SK-N-SH (cell line): ENCODE measurements at regions not wholly inside any gene's neighbourhood (a gene's known extent, or its start where the extent isn't known, plus 50 kb on each side); places are given as distances from the start of the nearest gene placed in this dataset.

Source experiments
- CTCF ChIA-PET: fragments of 300-600, 350-600 bp; formaldehyde crosslinking; extraction: SDS; loops from one replicate; lab custom pipeline; 2021; lab: Yijun Ruan, JAX
- POLR2A ChIA-PET: fragments of 350-600 bp; sonication (Branson Sonifier 250); formaldehyde crosslinking; extraction: SDS; loops from one replicate; lab custom pipeline; 2020; ENCODE audit warnings: antibody characterized with exemption, inconsistent platforms; lab: Yijun Ruan, JAX
- DNase-seq: peaks from one replicate; pipeline ENCODE4 v3.0.0; 2012
- H2AFZ ChIP-seq: fragments of 200-600 bp; sonication (generic); 2 replicates; pipeline ENCODE4 v1.8.1; 2016; ENCODE audit warnings: antibody characterized with exemption, mild to moderate bottlenecking, low read depth
- H3F3A ChIP-seq: fragments of 200-600 bp; sonication (generic); replicated peaks from 2 replicates; pipeline ENCODE3; 2016; ENCODE audit warnings: antibody characterized with exemption, mild to moderate bottlenecking; ENCODE audit not compliant: insufficient read depth
- H3K27ac ChIP-seq, 2 experiments: fragments of 200-500 bp in 1 of 2; fragments of 200-600 bp in 1 of 2; sonication (Bioruptor generic) in 1 of 2; sonication (generic), shearing (Covaris generic) in 1 of 2; 2 replicates each; pipeline versions ENCODE4 v1.5.1 to v1.6.1; 2014 to 2016; ENCODE audit warnings: low read depth in 2 of 2, inconsistent platforms in 1 of 2, low read length in 1 of 2, mild to moderate bottlenecking in 1 of 2, mixed read lengths in 1 of 2
- H3K27me3 ChIP-seq: fragments of 200-600 bp; sonication (generic), shearing (Covaris generic); 2 replicates; pipeline ENCODE4 v1.6.1; 2016; ENCODE audit warnings: mixed run types; ENCODE audit not compliant: insufficient read depth
- H3K36me3 ChIP-seq, 2 experiments: fragments of 200-500 bp in 1 of 2; fragments of 200-600 bp in 1 of 2; sonication (Bioruptor generic) in 1 of 2; sonication (generic) in 1 of 2; replicated peaks in 1 of 2; 2 replicates each; pipeline versions ENCODE3 to v1.5.1; 2014 to 2016; ENCODE audit warnings: low read length in 1 of 2, mild to moderate bottlenecking in 1 of 2; ENCODE audit not compliant: insufficient read depth in 2 of 2, control insufficient read depth in 1 of 2
- H3K4me1 ChIP-seq, 2 experiments: fragments of 200-500 bp in 1 of 2; fragments of 200-600 bp in 1 of 2; sonication (Bioruptor generic) in 1 of 2; sonication (generic), shearing (Covaris generic) in 1 of 2; 2 replicates each; pipeline versions ENCODE4 v1.5.1 to v1.6.1; 2014 to 2016; ENCODE audit warnings: low read depth in 1 of 2, low read length in 1 of 2, mixed run types in 1 of 2; ENCODE audit not compliant: insufficient read depth in 2 of 2, control insufficient read depth in 1 of 2
- H3K4me2 ChIP-seq: fragments of 200-600 bp; sonication (generic), shearing (Covaris generic); 2 replicates; pipeline ENCODE4 v1.6.1; 2017; ENCODE audit warnings: mixed run types
- H3K4me3 ChIP-seq, 2 experiments: fragments of 200-500 bp in 1 of 2; fragments of 200-600 bp in 1 of 2; sonication (Bioruptor generic) in 1 of 2; sonication (generic), shearing (Covaris generic) in 1 of 2; 2 replicates each; pipeline versions ENCODE4 v1.5.1 to v1.8.1; 2014 to 2016; ENCODE audit warnings: low read depth in 2 of 2, inconsistent platforms in 1 of 2, low read length in 1 of 2, mild to moderate bottlenecking in 1 of 2, mixed read lengths in 1 of 2, moderate library complexity in 1 of 2
- H3K79me2 ChIP-seq: fragments of 200-600 bp; sonication (generic); 2 replicates; pipeline ENCODE4 v1.8.1; 2017; ENCODE audit warnings: mild to moderate bottlenecking; ENCODE audit not compliant: insufficient read depth
- H3K9ac ChIP-seq: fragments of 200-600 bp; sonication (generic); 2 replicates; pipeline ENCODE4 v1.6.1; 2017; ENCODE audit warnings: mixed run types
- H3K9me2 ChIP-seq: fragments of 200-600 bp; sonication (generic); 2 replicates; pipeline ENCODE4 v1.6.1; 2017; ENCODE audit warnings: mixed run types
- H3K9me3 ChIP-seq: fragments of 200-600 bp; sonication (generic); 2 replicates; pipeline ENCODE4 v1.6.1; 2017; ENCODE audit warnings: mixed run types, mild to moderate bottlenecking, moderate library complexity
- H4K20me1 ChIP-seq: fragments of 200-600 bp; sonication (generic); 2 replicates; pipeline ENCODE4 v1.6.1; 2017; ENCODE audit warnings: mild to moderate bottlenecking, mixed run types; ENCODE audit not compliant: insufficient read depth
- ELF1 ChIP-seq: IDR thresholded peaks from 2 replicates; pipeline ENCODE4 v1.4.0; 2012
- EZH2phosphoT487 ChIP-seq: fragments of 200-600 bp; sonication (generic); IDR thresholded peaks from 2 replicates; pipeline ENCODE4 v1.6.1; 2017; ENCODE audit warnings: low read depth, mixed run types, mild to moderate bottlenecking, antibody characterized with exemption, moderate library complexity, borderline replicate concordance
- FOXJ3 ChIP-seq: sonication (generic); formaldehyde crosslinking; IDR thresholded peaks from 2 replicates; pipeline ENCODE4 v1.5.1; 2020; ENCODE audit warnings: mild to moderate bottlenecking, missing genetic modification reagents
- FOXM1 ChIP-seq: IDR thresholded peaks from 2 replicates; pipeline ENCODE4 v1.4.0; 2012; ENCODE audit warnings: low read depth, mild to moderate bottlenecking
- GABPA ChIP-seq: IDR thresholded peaks from 2 replicates; pipeline ENCODE4 v1.4.0; 2012; ENCODE audit warnings: low read depth, mild to moderate bottlenecking
- GATA2 ChIP-seq: sonication (generic); formaldehyde crosslinking; IDR thresholded peaks from 2 replicates; pipeline ENCODE4 v1.5.0; 2020; ENCODE audit warnings: mild to moderate bottlenecking, missing genetic modification reagents
- MAX ChIP-seq: IDR thresholded peaks from 2 replicates; pipeline ENCODE4 v1.4.0; 2012; ENCODE audit warnings: low read depth
- MEF2A ChIP-seq: IDR thresholded peaks from 2 replicates; pipeline ENCODE4 v1.4.0; 2012; ENCODE audit warnings: low read depth, borderline replicate concordance
- MXI1 ChIP-seq: IDR thresholded peaks from 2 replicates; pipeline ENCODE4 v1.6.1; 2012; ENCODE audit warnings: mild to moderate bottlenecking, low read depth, low read length, improper control_type of control experiment
- NFIC ChIP-seq: IDR thresholded peaks from 2 replicates; pipeline ENCODE4 v1.4.0; 2012; ENCODE audit warnings: borderline replicate concordance
- NRF1 ChIP-seq: IDR thresholded peaks from 2 replicates; pipeline ENCODE4 v1.6.1; 2012; ENCODE audit warnings: low read depth, mild to moderate bottlenecking, low read length
- POLR2AphosphoS5 ChIP-seq: IDR thresholded peaks from 2 replicates; pipeline ENCODE4 v1.6.1; 2012; ENCODE audit warnings: low read depth, low read length
- RAD21 ChIP-seq: IDR thresholded peaks from 2 replicates; pipeline ENCODE4 v1.6.1; 2012; ENCODE audit warnings: mild to moderate bottlenecking, low read length
- RCOR1 ChIP-seq: fragments of 150-350 bp; IDR thresholded peaks from 2 replicates; pipeline ENCODE4 v1.6.1; 2017; ENCODE audit warnings: antibody characterized with exemption, low read length
- RFX5 ChIP-seq: IDR thresholded peaks from 2 replicates; pipeline ENCODE4 v1.6.1; 2012; ENCODE audit warnings: mild to moderate bottlenecking, improper control_type of control experiment, low read length
- SIN3A ChIP-seq: IDR thresholded peaks from 2 replicates; pipeline ENCODE4 v1.6.1; 2012; ENCODE audit warnings: low read depth, mild to moderate bottlenecking, low read length, moderate library complexity, borderline replicate concordance
- SMC3 ChIP-seq: IDR thresholded peaks from 2 replicates; pipeline ENCODE4 v1.6.1; 2012; ENCODE audit warnings: low read depth, low read length, improper control_type of control experiment
- WGBS: methylation state at CpG from one replicate; pipeline ENCODE4 v1.1.6; 2017; ENCODE audit warnings: low lambda C conversion rate; 5-methylcytosine and 5-hydroxymethylcytosine counted together
- TF ChIP-seq, protein P1 (sequence below): fragments of 200-600 bp; sonication (generic); IDR thresholded peaks from 2 replicates; pipeline ENCODE4 v1.6.1; 2017; ENCODE audit warnings: antibody characterized with exemption, mild to moderate bottlenecking, moderate library complexity
- TF ChIP-seq, protein P2 (sequence below): IDR thresholded peaks from 2 replicates; pipeline ENCODE4 v1.4.0; 2012; ENCODE audit warnings: low read depth, borderline replicate concordance
- TF ChIP-seq, protein P3 (sequence below): fragments of 150-350 bp; IDR thresholded peaks from 2 replicates; pipeline ENCODE4 v1.6.1; 2017; ENCODE audit warnings: antibody characterized with exemption, low read length, low read depth, borderline replicate concordance

DNA sequence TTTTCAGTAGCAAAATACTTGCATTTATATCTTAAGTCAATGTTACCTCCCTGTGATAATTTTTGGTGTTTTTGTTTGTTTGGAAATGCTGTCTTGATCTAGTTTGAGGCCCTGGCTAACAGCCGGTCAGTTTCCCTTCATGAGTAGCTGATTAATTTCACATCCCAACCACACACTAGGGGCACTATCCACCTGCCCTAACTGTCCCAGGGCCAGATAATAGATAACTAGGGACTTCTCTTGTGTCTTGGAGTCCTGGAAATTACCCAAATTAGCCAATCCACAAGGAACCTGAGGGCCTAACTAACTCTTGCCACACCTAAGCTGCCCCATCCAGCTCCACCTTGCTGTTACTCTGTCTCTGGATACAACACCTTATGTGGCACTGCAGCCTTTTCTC lies 399.9 kb downstream of the FOXG1 start:
- Histone ChIP-seq H3F3A (no peaks in the 10 kb centered on the region), H3K4me1 (no peaks in the 10 kb centered on the region), H3K9ac (no peak overlapping the region), H4K20me1 (no peaks in the 10 kb centered on the region), H3K27me3 (peaks cover 3% of the 10 kb centered on the region; the same call in 1 of the 2 replicates), H3K9me3 (no peaks in the 10 kb centered on the region), H2AFZ (no peak overlapping the region), H3K27ac (no peak overlapping the region), H3K79me2 (no peaks in the 10 kb centered on the region), H3K9me2 (no peaks in the 10 kb centered on the region), H3K4me3 (no peak overlapping the region), H3K36me3 (no peaks in the 10 kb centered on the region)
- 9% methylated on average over 1 of the region's 1 CpG for WGBS
- DNase-seq, result no peak
- CTCF ChIA-PET, result interaction anchor here (1.2 kb wide), 1 partner anchor 13 kb away, joined by 3 read pairs; no protein-coding TSS in a partner anchor
- POLR2A ChIA-PET, result no interaction called here
- TF ChIP-seq, protein P1, sequence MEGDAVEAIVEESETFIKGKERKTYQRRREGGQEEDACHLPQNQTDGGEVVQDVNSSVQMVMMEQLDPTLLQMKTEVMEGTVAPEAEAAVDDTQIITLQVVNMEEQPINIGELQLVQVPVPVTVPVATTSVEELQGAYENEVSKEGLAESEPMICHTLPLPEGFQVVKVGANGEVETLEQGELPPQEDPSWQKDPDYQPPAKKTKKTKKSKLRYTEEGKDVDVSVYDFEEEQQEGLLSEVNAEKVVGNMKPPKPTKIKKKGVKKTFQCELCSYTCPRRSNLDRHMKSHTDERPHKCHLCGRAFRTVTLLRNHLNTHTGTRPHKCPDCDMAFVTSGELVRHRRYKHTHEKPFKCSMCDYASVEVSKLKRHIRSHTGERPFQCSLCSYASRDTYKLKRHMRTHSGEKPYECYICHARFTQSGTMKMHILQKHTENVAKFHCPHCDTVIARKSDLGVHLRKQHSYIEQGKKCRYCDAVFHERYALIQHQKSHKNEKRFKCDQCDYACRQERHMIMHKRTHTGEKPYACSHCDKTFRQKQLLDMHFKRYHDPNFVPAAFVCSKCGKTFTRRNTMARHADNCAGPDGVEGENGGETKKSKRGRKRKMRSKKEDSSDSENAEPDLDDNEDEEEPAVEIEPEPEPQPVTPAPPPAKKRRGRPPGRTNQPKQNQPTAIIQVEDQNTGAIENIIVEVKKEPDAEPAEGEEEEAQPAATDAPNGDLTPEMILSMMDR, result peak; percentile 17; the same call in 1 of the 2 replicates
- TF ChIP-seq GATA2 (CRISPR knock-in tag), result no peak
- TF ChIP-seq, all 33 proteins: peak for 1
- H3K4me2 ChIP-seq, result no peak overlapping the region

- CTCF ChIA-PET, result no interaction called here
These were observed 401.6 kb downstream of the FOXG1 start for GRCh38 chr14:29168149-29168548.

DNA sequence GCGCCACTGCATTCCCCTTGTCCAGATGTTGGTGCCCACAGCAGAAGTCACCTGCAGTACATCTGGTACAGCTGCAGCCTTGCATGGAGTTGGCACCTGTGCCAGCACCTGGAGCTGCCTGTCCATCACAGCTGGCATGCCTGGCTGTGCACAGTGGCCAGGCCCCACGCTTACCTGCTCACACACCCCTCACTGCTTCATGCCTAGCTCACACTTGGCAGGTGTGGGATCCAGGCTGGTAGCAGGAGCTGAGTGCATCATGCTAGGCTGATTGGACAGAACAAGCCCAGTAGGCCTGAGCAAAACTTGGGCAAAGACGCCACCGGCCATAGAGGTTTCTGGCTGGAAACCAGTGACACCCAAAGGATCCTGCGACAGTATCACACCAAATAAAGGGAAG lies 402.8 kb downstream of the FOXG1 start:
- Histone ChIP-seq H3K79me2 (no peaks in the 10 kb centered on the region), H3K4me2 (no peak overlapping the region), H3K9ac (no peak overlapping the region), H3K27ac (no peak overlapping the region), H2AFZ (no peak overlapping the region), H3K9me3 (no peaks in the 10 kb centered on the region), H3K27me3 (peaks cover 8% of the 10 kb centered on the region; the same call in 1 of the 2 replicates), H3K4me3 (no peak overlapping the region), H3F3A (no peaks in the 10 kb centered on the region), H3K4me1 (no peaks in the 10 kb centered on the region), H4K20me1 (no peaks in the 10 kb centered on the region), H3K36me3 (no peaks in the 10 kb centered on the region), H3K9me2 (no peaks in the 10 kb centered on the region)
- no peak for DNase-seq
- ChIA-PET CTCF (no interaction called here), POLR2A (no interaction called here)
- WGBS, result 0% methylated on average over 3 of the region's 5 CpGs
- TF ChIP-seq, protein P2, sequence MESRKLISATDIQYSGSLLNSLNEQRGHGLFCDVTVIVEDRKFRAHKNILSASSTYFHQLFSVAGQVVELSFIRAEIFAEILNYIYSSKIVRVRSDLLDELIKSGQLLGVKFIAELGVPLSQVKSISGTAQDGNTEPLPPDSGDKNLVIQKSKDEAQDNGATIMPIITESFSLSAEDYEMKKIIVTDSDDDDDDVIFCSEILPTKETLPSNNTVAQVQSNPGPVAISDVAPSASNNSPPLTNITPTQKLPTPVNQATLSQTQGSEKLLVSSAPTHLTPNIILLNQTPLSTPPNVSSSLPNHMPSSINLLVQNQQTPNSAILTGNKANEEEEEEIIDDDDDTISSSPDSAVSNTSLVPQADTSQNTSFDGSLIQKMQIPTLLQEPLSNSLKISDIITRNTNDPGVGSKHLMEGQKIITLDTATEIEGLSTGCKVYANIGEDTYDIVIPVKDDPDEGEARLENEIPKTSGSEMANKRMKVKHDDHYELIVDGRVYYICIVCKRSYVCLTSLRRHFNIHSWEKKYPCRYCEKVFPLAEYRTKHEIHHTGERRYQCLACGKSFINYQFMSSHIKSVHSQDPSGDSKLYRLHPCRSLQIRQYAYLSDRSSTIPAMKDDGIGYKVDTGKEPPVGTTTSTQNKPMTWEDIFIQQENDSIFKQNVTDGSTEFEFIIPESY, result no peak
- TF ChIP-seq RAD21 (no peak), MAX (no peak), SMC3 (no peak), NFIC (no peak), ELF1 (no peak), POLR2AphosphoS5 (no peak), FOXJ3 (CRISPR knock-in tag) (no peak), MXI1 (no peak), RCOR1 (no peak), SIN3A (no peak), MEF2A (no peak)
- TF ChIP-seq, protein P3, sequence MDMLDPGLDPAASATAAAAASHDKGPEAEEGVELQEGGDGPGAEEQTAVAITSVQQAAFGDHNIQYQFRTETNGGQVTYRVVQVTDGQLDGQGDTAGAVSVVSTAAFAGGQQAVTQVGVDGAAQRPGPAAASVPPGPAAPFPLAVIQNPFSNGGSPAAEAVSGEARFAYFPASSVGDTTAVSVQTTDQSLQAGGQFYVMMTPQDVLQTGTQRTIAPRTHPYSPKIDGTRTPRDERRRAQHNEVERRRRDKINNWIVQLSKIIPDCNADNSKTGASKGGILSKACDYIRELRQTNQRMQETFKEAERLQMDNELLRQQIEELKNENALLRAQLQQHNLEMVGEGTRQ, result no peak

More at GRCh38 chr14:29168149-29168548, 401.6 kb downstream of the FOXG1 start:
- 5% methylated on average over 3 of the region's 7 CpGs for WGBS
- no peaks in the 10 kb centered on the region for H3K79me2 ChIP-seq
- no peaks in the 10 kb centered on the region for H4K20me1 ChIP-seq
- POLR2A ChIA-PET, result no interaction called here
- H3K9me2 ChIP-seq, result no peaks in the 10 kb centered on the region
- H3K36me3 ChIP-seq, result no peaks in the 10 kb centered on the region
- H2AFZ ChIP-seq, result no peak overlapping the region
- H3K9ac ChIP-seq, result no peak overlapping the region
- H3F3A ChIP-seq, result no peaks in the 10 kb centered on the region
- TF ChIP-seq POLR2AphosphoS5 (no peak), GATA2 (CRISPR knock-in tag) (no peak), GABPA (no peak), EZH2phosphoT487 (no peak), FOXJ3 (CRISPR knock-in tag) (no peak), FOXM1 (no peak), NRF1 (no peak), MXI1 (no peak), RFX5 (no peak), RCOR1 (no peak)
- no peaks in the 10 kb centered on the region for H3K4me1 ChIP-seq
- no peaks in the 10 kb centered on the region for H3K9me3 ChIP-seq
- H3K4me3 ChIP-seq, result no peak overlapping the region
- peak; percentile 13 for DNase-seq
- H3K27ac ChIP-seq, result no peak overlapping the region
- no peak overlapping the region for H3K4me2 ChIP-seq
- H3K27me3 ChIP-seq, result peaks cover 8% of the 10 kb centered on the region; the same call in 1 of the 2 replicates
